ENCODE measurements at regions not wholly inside any gene's neighbourhood (a gene's known extent, or its start where the extent isn't known, plus 50 kb on each side); places are given as distances from the start of the nearest gene placed in this dataset.

GRCh38 chrX:115408771-115409400 is 119.4 kb downstream of the LUZP4 start:
- Histone ChIP-seq H3K4me3 (no peak overlapping the region), H3K9me3 (no peaks in the 10 kb centered on the region), H3K27me3 (peaks cover 0 to 4% (median 0%) of the 10 kb centered on the region in 3 donors), H3K36me3 (no peaks in the 10 kb centered on the region), H3K27ac (no peak overlapping the region), H3K4me1 (no peaks in the 10 kb centered on the region)
- TF ChIP-seq CTCF (IDR thresholded peaks at IDR 0.05 in 4 of 5, conservative IDR thresholded peaks at IDR 0.05 in 1 of 5) = no peak
- no peak for TF ChIP-seq POLR2A (IDR thresholded peaks at IDR 0.05)
- in situ Hi-C loops (cut with MboI; ENCODE audit: low sequenced_read_pairs in 4 of 4) = no loop called here
- intact Hi-C loops (cut with DNase I; ENCODE audit: low total_unique reads) = no loop called here
- no peak for DNase-seq
- ATAC-seq = no peak

GRCh38 chrX:115409551-115409950 is 120.0 kb downstream of the LUZP4 start:
- no peaks in the 10 kb centered on the region for H3K36me3 ChIP-seq
- no peak overlapping the region for H3K27ac ChIP-seq
- H3K27me3 ChIP-seq = peaks cover 0 to 4% (median 0%) of the 10 kb centered on the region in 3 donors
- H3K9me3 ChIP-seq = no peaks in the 10 kb centered on the region
- in situ Hi-C loops (cut with MboI; ENCODE audit: low sequenced_read_pairs in 4 of 4) = no loop called here
- no peak for DNase-seq
- no peaks in the 10 kb centered on the region for H3K4me1 ChIP-seq
- no peak for TF ChIP-seq CTCF (IDR thresholded peaks at IDR 0.05 in 4 of 5, conservative IDR thresholded peaks at IDR 0.05 in 1 of 5)
- TF ChIP-seq POLR2A (IDR thresholded peaks at IDR 0.05) = no peak
- intact Hi-C loops (cut with DNase I; ENCODE audit: low total_unique reads) = no loop called here
- H3K4me3 ChIP-seq = no peak overlapping the region
- ATAC-seq = no peak

DNA sequence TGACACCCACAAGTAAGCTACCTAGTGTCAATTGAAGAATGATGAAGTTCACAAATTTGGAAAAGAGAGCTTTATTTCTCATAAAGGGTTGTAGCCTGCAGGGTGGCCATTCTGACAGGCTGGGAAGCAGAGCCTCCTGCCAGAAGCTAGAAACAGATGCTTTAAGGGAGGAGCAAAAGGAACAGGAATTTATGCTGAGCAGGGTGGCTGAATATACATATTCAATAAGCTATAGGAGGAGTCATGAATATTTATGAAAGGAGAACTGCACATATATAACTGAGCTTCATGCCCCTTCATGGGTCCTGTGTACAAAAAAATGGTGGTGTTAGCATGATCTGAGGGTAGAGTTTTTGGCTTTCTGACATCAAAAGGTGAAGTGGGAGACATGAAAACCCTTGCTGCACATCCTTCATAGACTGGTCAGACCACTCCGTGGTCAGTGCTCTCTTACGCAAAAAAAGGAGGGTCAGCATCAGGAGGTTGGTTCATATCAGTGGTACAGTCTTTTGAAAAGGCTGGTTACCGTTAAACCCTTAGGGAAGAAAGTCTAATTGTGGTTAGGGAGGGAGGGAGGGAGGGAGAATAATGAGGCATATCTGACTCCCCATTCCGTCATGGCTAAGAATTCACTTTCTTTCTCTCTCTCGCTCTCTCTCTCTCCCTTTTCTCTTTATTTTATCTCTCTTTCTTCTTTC is 121.4 kb downstream of the LUZP4 start:
- intact Hi-C loops (cut with DNase I; ENCODE audit: low total_unique reads) = no loop called here
- H3K27me3 ChIP-seq = peaks cover 0 to 4% (median 0%) of the 10 kb centered on the region in 3 donors
- TF ChIP-seq POLR2A (IDR thresholded peaks at IDR 0.05) (no peak), CTCF (IDR thresholded peaks at IDR 0.05 in 4 of 5, conservative IDR thresholded peaks at IDR 0.05 in 1 of 5) (no peak)
- H3K4me1 ChIP-seq = no peaks in the 10 kb centered on the region
- no peak overlapping the region for H3K27ac ChIP-seq
- ATAC-seq (no peak), DNase-seq (no peak)
- in situ Hi-C loops (cut with MboI; ENCODE audit: low sequenced_read_pairs in 4 of 4) = no loop called here
- no peaks in the 10 kb centered on the region for H3K36me3 ChIP-seq
- H3K9me3 ChIP-seq = no peaks in the 10 kb centered on the region
- H3K4me3 ChIP-seq = no peak overlapping the region

GRCh38 chrX:115413246-115413878 is 123.8 kb downstream of the LUZP4 start:
- ATAC-seq (no peak), DNase-seq (no peak)
- TF ChIP-seq POLR2A (IDR thresholded peaks at IDR 0.05) = no peak
- no peak for TF ChIP-seq CTCF (IDR thresholded peaks at IDR 0.05 in 4 of 5, conservative IDR thresholded peaks at IDR 0.05 in 1 of 5)
- H3K36me3 ChIP-seq = no peaks in the 10 kb centered on the region
- intact Hi-C loops (cut with DNase I; ENCODE audit: low total_unique reads) (no loop called here), in situ Hi-C loops (cut with MboI; ENCODE audit: low sequenced_read_pairs in 4 of 4) (no loop called here)
- no peaks in the 10 kb centered on the region for H3K9me3 ChIP-seq
- no peak overlapping the region for H3K4me3 ChIP-seq
- peaks cover 0 to 10% (median 0%) of the 10 kb centered on the region in 3 donors for H3K27me3 ChIP-seq
- H3K4me1 ChIP-seq = no peaks in the 10 kb centered on the region
- no peak overlapping the region for H3K27ac ChIP-seq
